NCI-H146 treated with DMSO at 0.1 percent for 48 hours (cell line): ENCODE measurements at regions not wholly inside any gene's neighbourhood (a gene's known extent, or its start where the extent isn't known, plus 50 kb on each side); places are given as distances from the start of the nearest gene placed in this dataset.
A peak's percentile ranks its signal among the peaks of the same experiment; 100 is the strongest.

ENCODE experiments used
- DNase-seq: peaks from one replicate; lab custom pipeline; 2025; ENCODE audit not compliant: unreplicated experiment; lab: John Stamatoyannopoulos, UW

DNA sequence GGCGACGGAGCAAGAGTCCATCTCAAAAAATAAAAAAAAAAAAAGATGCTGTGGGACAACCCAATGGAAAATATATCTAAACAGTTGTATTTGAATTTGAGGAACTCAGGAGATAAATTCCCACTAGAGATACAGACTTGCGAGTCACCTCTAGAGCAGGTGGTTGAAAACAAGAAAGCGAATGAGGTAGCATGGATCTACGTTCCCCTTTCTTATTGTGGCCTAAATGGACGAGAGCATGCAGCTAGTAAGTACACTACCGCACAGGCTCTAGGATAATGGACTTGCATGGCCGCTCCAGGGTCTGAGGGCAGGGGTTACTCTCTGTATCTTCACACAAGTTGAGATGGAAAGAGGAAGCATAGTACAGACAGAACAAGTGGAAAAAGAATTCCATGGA is 63.5 kb upstream of the TGFBR2 start:
- no peak for DNase-seq

DNA sequence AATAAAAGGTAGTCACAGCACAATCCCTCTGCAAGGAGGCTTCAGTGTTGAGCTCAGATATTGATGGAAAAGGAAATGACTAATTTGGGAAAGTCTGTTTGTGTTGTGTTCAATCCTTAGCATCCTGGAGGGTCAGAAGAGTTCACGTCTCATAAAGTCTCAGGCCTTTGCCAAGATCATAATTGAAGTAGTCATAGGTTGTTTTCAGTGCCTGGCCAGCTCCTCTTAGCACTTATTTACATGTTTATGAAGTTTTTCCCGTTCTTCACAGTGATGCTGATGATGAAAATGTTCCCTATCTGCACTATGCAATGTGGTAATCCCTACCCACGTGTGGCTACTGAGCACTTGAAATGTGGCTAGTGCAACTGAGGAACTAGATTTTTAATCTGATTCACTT is 61.6 kb upstream of the TGFBR2 start:
- no peak for DNase-seq

DNA sequence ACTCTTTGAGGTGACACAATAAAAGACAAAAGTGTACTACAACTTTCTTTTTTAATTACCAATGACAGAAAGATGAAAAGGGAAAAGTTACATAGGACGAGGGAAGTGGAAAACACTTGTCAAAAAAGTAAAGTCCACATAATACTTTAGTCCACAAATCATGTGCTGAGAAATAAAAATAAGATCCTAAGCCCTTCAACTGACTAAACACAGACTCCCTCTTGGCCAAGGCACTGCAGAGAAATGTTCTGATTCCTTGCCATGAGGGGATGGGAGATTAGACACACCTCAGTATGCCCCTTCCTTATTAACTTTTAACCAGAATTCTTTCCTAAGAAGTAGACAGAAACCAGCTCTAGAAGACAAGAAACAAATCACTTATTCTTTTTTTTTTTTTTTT is 59.5 kb upstream of the TGFBR2 start:
- no peak for DNase-seq

DNA sequence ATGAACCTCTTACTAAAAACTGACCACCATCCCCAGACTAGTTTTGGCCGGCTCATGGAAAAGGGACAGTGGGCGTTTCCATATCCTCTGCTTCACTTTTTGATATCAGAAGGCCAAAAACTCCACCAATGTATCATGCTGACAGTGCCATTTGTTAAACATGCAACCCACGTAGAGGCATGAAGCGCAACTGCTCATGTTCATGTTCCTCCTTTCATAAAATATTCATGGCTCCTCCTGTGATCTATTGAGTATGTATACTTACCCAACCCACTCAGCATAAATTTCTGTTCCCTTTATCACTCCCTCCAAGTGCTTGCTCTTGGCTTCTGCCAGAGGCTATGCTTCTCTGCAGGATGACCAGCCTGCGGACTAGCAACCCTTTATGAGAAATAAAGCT is 58.7 kb upstream of the TGFBR2 start:
- DNase-seq = no peak

DNA sequence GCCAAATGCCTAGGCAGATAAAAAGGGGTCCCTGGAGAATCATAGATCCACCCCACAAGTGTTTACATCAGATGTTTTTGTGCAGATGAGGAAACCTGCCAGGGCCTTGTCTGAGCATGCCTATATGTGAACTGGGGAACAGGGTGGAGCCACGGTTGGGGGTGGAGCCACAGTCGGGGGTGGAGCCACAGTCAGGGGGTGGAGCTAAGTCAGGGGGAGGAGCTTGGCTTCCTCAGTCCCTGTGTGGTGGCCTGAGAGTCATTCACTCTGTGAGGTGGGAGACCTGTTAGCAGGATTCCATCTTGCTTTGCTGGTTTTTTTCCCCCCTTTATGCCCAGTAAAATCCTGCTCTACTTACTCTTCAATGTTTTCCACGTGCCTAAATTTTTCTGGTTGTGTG is 57.8 kb upstream of the TGFBR2 start:
- DNase-seq = no peak

DNA sequence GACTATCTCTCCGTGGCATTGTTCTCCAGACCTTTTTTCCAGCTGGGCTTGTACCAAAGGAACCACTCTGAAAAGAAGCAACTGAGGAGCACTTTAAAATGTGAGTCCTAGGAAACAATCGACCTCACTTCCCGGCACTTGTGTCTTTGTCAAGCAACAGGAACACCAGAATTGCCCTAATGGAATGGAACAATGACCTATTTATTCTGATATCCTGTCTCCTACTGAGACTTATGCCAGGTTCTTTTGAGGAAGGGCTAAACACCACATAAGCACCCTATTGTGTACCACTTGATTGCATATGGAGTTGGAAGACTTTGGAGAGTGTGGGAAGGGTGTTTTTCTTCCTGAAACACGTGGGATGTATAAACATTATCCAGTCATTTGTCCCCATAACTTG is 56.8 kb upstream of the TGFBR2 start:
- DNase-seq = peak; percentile 53

- DNase-seq = no peak
Measured at GRCh38 chr3:30550246-30550645, 56.2 kb upstream of the TGFBR2 start.

GRCh38 chr3:30551266-30551665 is 55.1 kb upstream of the TGFBR2 start:
- DNase-seq = peak; percentile 1

DNA sequence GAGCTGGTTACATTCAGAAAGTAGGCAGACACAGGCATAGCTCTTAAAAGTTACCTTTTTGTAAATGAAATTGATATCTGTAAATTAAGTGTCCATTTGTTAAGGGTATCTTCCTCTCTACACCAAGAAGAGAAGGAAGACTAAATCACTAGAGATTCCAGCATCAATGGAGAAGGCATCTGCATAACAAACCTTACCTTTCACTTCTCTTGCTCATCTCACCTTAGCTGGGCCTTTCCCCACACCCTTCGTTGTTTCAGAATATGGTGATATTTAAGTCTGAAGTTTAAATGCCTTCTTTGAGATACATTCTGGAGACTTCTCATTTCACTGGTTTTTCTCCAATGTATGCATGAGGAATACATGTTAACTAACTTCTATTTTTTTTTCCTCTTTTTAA is 54.5 kb upstream of the TGFBR2 start:
- no peak for DNase-seq

DNA sequence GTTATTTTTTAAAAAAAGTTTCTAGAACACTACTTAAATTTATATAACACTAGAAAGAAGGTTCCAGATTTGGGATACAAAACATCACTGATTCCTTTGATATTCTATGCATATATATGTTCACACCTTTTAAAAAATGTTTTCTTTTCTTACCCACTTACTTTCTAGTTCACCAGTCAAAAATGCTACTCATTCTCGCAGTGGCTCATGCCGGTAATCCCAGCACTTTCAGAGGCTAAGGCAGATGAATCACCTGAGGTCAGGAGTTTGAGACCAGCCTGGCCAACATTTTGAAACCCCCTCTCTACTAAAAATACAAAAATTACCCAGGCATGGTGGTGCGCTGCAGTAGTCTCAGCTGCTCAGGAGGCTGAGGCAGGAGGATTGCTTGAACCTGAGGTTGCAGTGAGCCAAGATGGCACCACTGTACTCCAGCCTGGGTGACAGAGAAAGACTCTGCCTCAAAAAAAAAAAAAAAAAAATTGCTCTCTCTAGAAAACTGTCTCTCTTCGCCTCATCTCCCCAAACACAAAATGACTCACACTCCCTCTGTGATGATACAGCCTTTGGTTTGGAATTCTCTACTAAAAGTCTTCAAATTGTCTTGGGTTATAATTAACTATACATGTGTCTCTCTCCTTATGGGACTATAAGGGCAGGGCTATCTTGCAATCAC is 52.6 kb upstream of the TGFBR2 start:
- no peak for DNase-seq

DNA sequence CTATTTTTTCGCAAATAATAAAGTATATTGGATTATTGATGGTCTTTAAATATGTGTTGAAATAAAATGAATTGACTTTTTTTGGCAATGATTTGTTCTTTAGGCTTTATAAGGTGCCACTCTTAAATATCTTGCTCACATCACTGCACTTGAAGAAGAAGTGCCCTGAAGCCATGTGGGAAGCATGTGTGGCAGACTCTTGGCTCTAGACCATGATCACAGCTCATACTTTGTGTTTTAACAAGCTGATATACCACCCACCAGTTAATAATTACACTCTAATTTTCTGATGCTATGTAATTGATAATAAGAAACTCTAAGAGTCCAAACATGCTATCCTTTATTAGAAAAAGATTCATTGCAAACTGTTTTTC is 52.1 kb upstream of the TGFBR2 start:
- no peak for DNase-seq

DNA sequence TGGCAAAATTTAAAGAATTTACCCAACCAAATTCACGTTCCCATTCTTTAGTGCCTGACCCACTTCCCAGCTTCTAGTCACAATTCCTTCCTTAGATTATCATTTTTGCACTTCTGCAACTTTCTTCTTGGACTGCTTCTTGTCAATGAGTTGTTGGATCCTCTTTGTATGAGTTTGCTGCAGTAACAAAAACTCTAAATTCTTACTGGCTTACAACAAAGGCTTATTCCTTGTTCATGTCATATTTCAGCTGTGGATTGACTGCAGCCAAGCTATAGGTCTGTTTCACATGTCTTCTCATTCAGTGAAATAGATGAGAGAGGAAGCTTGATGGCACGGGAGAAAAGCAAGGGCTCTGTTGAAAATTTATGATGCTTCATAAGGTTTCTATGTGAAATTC is 50.4 kb upstream of the TGFBR2 start:
- no peak for DNase-seq
